ENCODE measurements at regions not wholly inside any gene's neighbourhood (a gene's known extent, or its start where the extent isn't known, plus 50 kb on each side); places are given as distances from the start of the nearest gene placed in this dataset.

GRCh38 chr2:150188177-150188576 is 299.3 kb downstream of the RND3 start:
- Histone ChIP-seq H3K4me3 (no peak overlapping the region), H3K4me1 (no peaks in the 10 kb centered on the region), H3K9me3 (no peaks in the 10 kb centered on the region), H3K36me3 (no peaks in the 10 kb centered on the region), H3K27me3 (no peaks in the 10 kb centered on the region), H3K27ac (no peak overlapping the region)
- intact Hi-C loops (cut with DNase I; ENCODE audit: low total_unique reads), result no loop called here
- DNase-seq, result no peak
- TF ChIP-seq POLR2A (IDR thresholded peaks at IDR 0.05) (no peak), CTCF (IDR thresholded peaks at IDR 0.05) (no peak)

- Histone ChIP-seq H3K36me3 (no peaks in the 10 kb centered on the region), H3K9me3 (no peaks in the 10 kb centered on the region), H3K4me1 (no peaks in the 10 kb centered on the region), H3K27me3 (no peaks in the 10 kb centered on the region), H3K27ac (no peak overlapping the region), H3K4me3 (no peak overlapping the region)
- TF ChIP-seq POLR2A (IDR thresholded peaks at IDR 0.05) (no peak), CTCF (IDR thresholded peaks at IDR 0.05) (no peak)
- DNase-seq, result no peak
- intact Hi-C loops (cut with DNase I; ENCODE audit: low total_unique reads), result no loop called here
Observed at GRCh38 chr2:150182566-150183235, 304.8 kb downstream of the RND3 start.

GRCh38 chr2:150178591-150178990 is 308.9 kb downstream of the RND3 start:
- Histone ChIP-seq H3K9me3 (no peaks in the 10 kb centered on the region), H3K27ac (no peak overlapping the region), H3K4me1 (no peaks in the 10 kb centered on the region), H3K4me3 (no peak overlapping the region), H3K36me3 (no peaks in the 10 kb centered on the region), H3K27me3 (no peaks in the 10 kb centered on the region)
- DNase-seq, result no peak
- intact Hi-C loops (cut with DNase I; ENCODE audit: low total_unique reads), result no loop called here
- TF ChIP-seq CTCF (IDR thresholded peaks at IDR 0.05), result no peak
- TF ChIP-seq POLR2A (IDR thresholded peaks at IDR 0.05), result no peak

- H3K9me3 ChIP-seq, result no peaks in the 10 kb centered on the region
- H3K27me3 ChIP-seq, result no peaks in the 10 kb centered on the region
- no peak overlapping the region for H3K27ac ChIP-seq
- H3K4me1 ChIP-seq, result no peaks in the 10 kb centered on the region
- intact Hi-C loops (cut with DNase I; ENCODE audit: low total_unique reads), result no loop called here
- TF ChIP-seq POLR2A (IDR thresholded peaks at IDR 0.05), result no peak
- TF ChIP-seq CTCF (IDR thresholded peaks at IDR 0.05), result no peak
- H3K36me3 ChIP-seq, result no peaks in the 10 kb centered on the region
- H3K4me3 ChIP-seq, result no peak overlapping the region
- DNase-seq, result no peak
Observed at GRCh38 chr2:150174971-150175421, 312.5 kb downstream of the RND3 start.

- no peaks in the 10 kb centered on the region for H3K4me1 ChIP-seq
- no peaks in the 10 kb centered on the region for H3K27me3 ChIP-seq
- intact Hi-C loops (cut with DNase I; ENCODE audit: low total_unique reads), result no loop called here
- no peak overlapping the region for H3K4me3 ChIP-seq
- H3K9me3 ChIP-seq, result no peaks in the 10 kb centered on the region
- DNase-seq, result no peak
- TF ChIP-seq CTCF (IDR thresholded peaks at IDR 0.05), result no peak
- no peak for TF ChIP-seq POLR2A (IDR thresholded peaks at IDR 0.05)
- no peak overlapping the region for H3K27ac ChIP-seq
- no peaks in the 10 kb centered on the region for H3K36me3 ChIP-seq
Observed at GRCh38 chr2:150174056-150174805, 313.2 kb downstream of the RND3 start.
